Esophagus muscularis mucosa (tissue), 3 donors: ENCODE measurements at regions not wholly inside any gene's neighbourhood (a gene's known extent, or its start where the extent isn't known, plus 50 kb on each side); places are given as distances from the start of the nearest gene placed in this dataset.

Experiments used
- CTCF ChIP-seq, 3 experiments: fragments of 200-600 bp in 2 of 3; fragments of 450-650 bp in 1 of 3; sonication (generic) in 2 of 3; IDR thresholded peaks; one replicate each; pipeline ENCODE4 v1.5.1; 2017 to 2019; ENCODE audit warnings: antibody characterized with exemption in 3 of 3, mild to moderate bottlenecking in 2 of 3, moderate library complexity in 1 of 3
- POLR2A ChIP-seq: fragments of 450-650 bp; IDR thresholded peaks from one replicate; pipeline ENCODE4 v1.6.1; 2017; ENCODE audit warnings: antibody characterized with exemption, moderate library complexity, mild to moderate bottlenecking, low read depth
- POLR2AphosphoS5 ChIP-seq, 2 donors: sonication (generic); formaldehyde crosslinking; IDR thresholded peaks; one replicate each; pipeline ENCODE4 v1.6.1; 2017; ENCODE audit warnings: antibody characterized with exemption in 2 of 2

GRCh38 chr18:2354292-2354691 lies 217.0 kb downstream of the METTL4 start:
- no peak for TF ChIP-seq CTCF (IDR thresholded peaks at IDR 0.05)
- TF ChIP-seq POLR2A, result no peak
- TF ChIP-seq POLR2AphosphoS5 (IDR thresholded peaks at IDR 0.05), result no peak
